Brain microvascular endothelial cell (primary cell): ENCODE measurements at regions not wholly inside any gene's neighbourhood (a gene's known extent, or its start where the extent isn't known, plus 50 kb on each side); places are given as distances from the start of the nearest gene placed in this dataset.

Experiments used
- DNase-seq: peaks from one replicate; pipeline ENCODE4 v3.0.0-alpha.2; 2020
- H3K27ac ChIP-seq: fragments of 250-450 bp; sonication (Bioruptor Pico); 2 replicates; pipeline ENCODE4 v1.5.1; 2020; ENCODE audit warnings: mild to moderate bottlenecking, moderate library complexity
- H3K27me3 ChIP-seq: fragments of 250-450 bp; sonication (Bioruptor Pico); replicated peaks from 2 replicates; pipeline ENCODE4 v1.5.1; 2020; ENCODE audit warnings: mild to moderate bottlenecking
- H3K36me3 ChIP-seq: fragments of 250-450 bp; sonication (Bioruptor Pico); replicated peaks from 2 replicates; pipeline ENCODE4 v1.5.1; 2020; ENCODE audit warnings: mild to moderate bottlenecking
- H3K4me3 ChIP-seq: 2 replicates; pipeline ENCODE4 v1.5.1; 2011; ENCODE audit warnings: low read depth, mild to moderate bottlenecking, control low read depth, low read length, moderate library complexity
- CTCF ChIP-seq: IDR thresholded peaks from 2 replicates; pipeline ENCODE4 v1.5.1; 2011; ENCODE audit warnings: low read depth, mild to moderate bottlenecking, moderate library complexity, low read length, control low read depth, inconsistent platforms; ENCODE audit errors: missing control alignments
- in situ Hi-C: cut with HindIII; loops from 2 replicates; pipeline ENCODE4 v1.10.0; 2017; ENCODE audit warnings: low sequenced_read_pairs, low pct_ligation_motif_present

GRCh38 chr4:13876940-13877339 lies 249.4 kb upstream of the BOD1L1 start:
- no peaks in the 10 kb centered on the region for H3K27me3 ChIP-seq
- no peak overlapping the region for H3K27ac ChIP-seq
- in situ Hi-C loops: no loop called here
- no peak for TF ChIP-seq CTCF
- H3K36me3 ChIP-seq: no peaks in the 10 kb centered on the region
- no peak for DNase-seq
- no peak overlapping the region for H3K4me3 ChIP-seq

GRCh38 chr4:13877626-13878025 lies 250.1 kb upstream of the BOD1L1 start:
- Histone ChIP-seq H3K4me3 (no peak overlapping the region), H3K27ac (no peak overlapping the region), H3K27me3 (no peaks in the 10 kb centered on the region), H3K36me3 (no peaks in the 10 kb centered on the region)
- TF ChIP-seq CTCF: no peak
- no peak for DNase-seq
- in situ Hi-C loops: no loop called here

GRCh38 chr4:13881892-13882291 lies 254.4 kb upstream of the BOD1L1 start:
- Histone ChIP-seq H3K4me3 (no peak overlapping the region), H3K27ac (no peak overlapping the region), H3K27me3 (no peaks in the 10 kb centered on the region), H3K36me3 (no peaks in the 10 kb centered on the region)
- TF ChIP-seq CTCF: peak; percentile 50
- DNase-seq: no peak
- in situ Hi-C loops: no loop called here

- no peak for TF ChIP-seq CTCF
- no peak for DNase-seq
- in situ Hi-C loops: no loop called here
- H3K27ac ChIP-seq: no peak overlapping the region
- no peaks in the 10 kb centered on the region for H3K36me3 ChIP-seq
- no peak overlapping the region for H3K4me3 ChIP-seq
- H3K27me3 ChIP-seq: no peaks in the 10 kb centered on the region
These were observed 259.5 kb upstream of the BOD1L1 start for GRCh38 chr4:13887010-13887409.

- peak overlapping the region; percentile 84 for H3K27ac ChIP-seq
- TF ChIP-seq CTCF: no peak
- in situ Hi-C loops: no loop called here
- H3K4me3 ChIP-seq: no peak overlapping the region
- peak; percentile 83 for DNase-seq
- no peaks in the 10 kb centered on the region for H3K36me3 ChIP-seq
- H3K27me3 ChIP-seq: no peaks in the 10 kb centered on the region
These were observed 260.6 kb upstream of the BOD1L1 start for GRCh38 chr4:13888112-13888511.

GRCh38 chr4:13891544-13891939 lies 264.0 kb upstream of the BOD1L1 start:
- no peak overlapping the region for H3K4me3 ChIP-seq
- peak overlapping the region; percentile 99 for H3K27ac ChIP-seq
- no peak for TF ChIP-seq CTCF
- no peak for DNase-seq
- H3K27me3 ChIP-seq: no peaks in the 10 kb centered on the region
- H3K36me3 ChIP-seq: no peaks in the 10 kb centered on the region
- in situ Hi-C loops: no loop called here
